Testis (tissue), 2 donors: ENCODE measurements at regions not wholly inside any gene's neighbourhood (a gene's known extent, or its start where the extent isn't known, plus 50 kb on each side); places are given as distances from the start of the nearest gene placed in this dataset.

Experiments used
- DNase-seq: peaks from one replicate; pipeline ENCODE4 v3.0.0-alpha.2; 2019
- H3K27ac ChIP-seq, 2 donors: fragments of 200-600 bp; sonication (generic); one replicate each; pipeline ENCODE4 v1.5.1; 2019
- H3K27me3 ChIP-seq: fragments of 200-600 bp; sonication (generic); one replicate; pipeline ENCODE4 v1.5.1; 2019
- H3K36me3 ChIP-seq: fragments of 200-600 bp; sonication (generic); one replicate; pipeline ENCODE4 v1.5.1; 2017; ENCODE audit warnings: low read depth; ENCODE audit errors: missing control alignments
- H3K4me1 ChIP-seq: fragments of 200-600 bp; sonication (generic); one replicate; pipeline ENCODE4 v1.5.1; 2019
- H3K4me3 ChIP-seq, 2 donors: fragments of 200-600 bp; sonication (generic); one replicate each; pipeline ENCODE4 v1.5.1; 2017 to 2019
- H3K9me3 ChIP-seq: fragments of 200-600 bp; sonication (generic); one replicate; pipeline ENCODE4 v1.5.1; 2017
- CTCF ChIP-seq, 3 experiments: fragments of 450-650 bp in 2 of 3; fragments of 200-600 bp in 1 of 3; sonication (generic) in 1 of 3; IDR thresholded peaks; one replicate each; pipeline ENCODE4 v1.5.1; 2016 to 2019; ENCODE audit warnings: antibody characterized with exemption in 3 of 3, mild to moderate bottlenecking in 2 of 3, moderate library complexity in 1 of 3
- POLR2A ChIP-seq: fragments of 450-650 bp; IDR thresholded peaks from one replicate; pipeline ENCODE4 v1.6.1; 2017; ENCODE audit warnings: antibody characterized with exemption, mild to moderate bottlenecking, moderate library complexity
- WGBS, 2 donors: methylation state at CpG; one replicate each; pipeline ENCODE4 v1.1.5; 2018; 5-methylcytosine and 5-hydroxymethylcytosine counted together
- intact Hi-C: fragments of 100-400 bp; cut with DNase I; formaldehyde crosslinking; loops from one replicate; pipeline ENCODE4 v1.15.1; 2023; ENCODE audit warnings: low total_unique reads

- no peak overlapping the region for H3K4me3 ChIP-seq
- H3K27me3 ChIP-seq = no peaks in the 10 kb centered on the region
- H3K27ac ChIP-seq = no peak overlapping the region
- no peaks in the 10 kb centered on the region for H3K9me3 ChIP-seq
- no peaks in the 10 kb centered on the region for H3K36me3 ChIP-seq
- peak; percentile 39 for DNase-seq
- no peak for TF ChIP-seq POLR2A
- TF ChIP-seq CTCF (IDR thresholded peaks at IDR 0.05) = no peak
- intact Hi-C loops = no loop called here
- H3K4me1 ChIP-seq = peaks cover 8% of the 10 kb centered on the region
- WGBS, 2 donors = 56 to 60% methylated on average over 16 of the region's 16 CpGs
These were observed 57.0 kb upstream of the BOD1 start for GRCh38 chr5:173673295-173674101.

- Histone ChIP-seq H3K27ac (no peak overlapping the region), H3K36me3 (no peaks in the 10 kb centered on the region), H3K27me3 (no peaks in the 10 kb centered on the region), H3K4me3 (no peak overlapping the region), H3K4me1 (peaks cover 8% of the 10 kb centered on the region), H3K9me3 (no peaks in the 10 kb centered on the region)
- 82 to 85% methylated on average over 6 of the region's 6 CpGs for WGBS, 2 donors
- TF ChIP-seq POLR2A (no peak), CTCF (IDR thresholded peaks at IDR 0.05) (no peak)
- DNase-seq = no peak
- intact Hi-C loops = no loop called here
These were observed 59.0 kb upstream of the BOD1 start for GRCh38 chr5:173675287-173675996.

GRCh38 chr5:173676375-173676774 is 59.9 kb upstream of the BOD1 start:
- Histone ChIP-seq H3K4me1 (peaks cover under 1% of the 10 kb centered on the region), H3K27me3 (no peaks in the 10 kb centered on the region), H3K27ac (no peak overlapping the region), H3K9me3 (no peaks in the 10 kb centered on the region), H3K4me3 (no peak overlapping the region), H3K36me3 (no peaks in the 10 kb centered on the region)
- WGBS, 2 donors = 81 to 100% methylated on average over 2 of the region's 2 CpGs
- DNase-seq = no peak
- no peak for TF ChIP-seq POLR2A
- intact Hi-C loops = no loop called here

GRCh38 chr5:173677125-173677672 is 60.7 kb upstream of the BOD1 start:
- no peak overlapping the region for H3K27ac ChIP-seq
- H3K27me3 ChIP-seq = no peaks in the 10 kb centered on the region
- H3K4me1 ChIP-seq = no peaks in the 10 kb centered on the region
- H3K9me3 ChIP-seq = no peaks in the 10 kb centered on the region
- TF ChIP-seq POLR2A (no peak), CTCF (IDR thresholded peaks at IDR 0.05) (no peak)
- H3K4me3 ChIP-seq = no peak overlapping the region
- no peaks in the 10 kb centered on the region for H3K36me3 ChIP-seq
- intact Hi-C loops = no loop called here
- DNase-seq = no peak
- 62 to 64% methylated on average over 2 of the region's 2 CpGs for WGBS, 2 donors

- Histone ChIP-seq H3K27ac (no peak overlapping the region), H3K9me3 (no peaks in the 10 kb centered on the region), H3K4me3 (no peak overlapping the region), H3K36me3 (no peaks in the 10 kb centered on the region), H3K27me3 (no peaks in the 10 kb centered on the region), H3K4me1 (no peaks in the 10 kb centered on the region)
- WGBS, 2 donors = 82 to 90% methylated on average over 6 of the region's 6 CpGs
- intact Hi-C loops = no loop called here
- DNase-seq = peak; percentile 59
- TF ChIP-seq CTCF (IDR thresholded peaks at IDR 0.05) (no peak), POLR2A (no peak)
These were observed 63.6 kb upstream of the BOD1 start for GRCh38 chr5:173679909-173680630.
